ENCODE measurements at regions not wholly inside any gene's neighbourhood (a gene's known extent, or its start where the extent isn't known, plus 50 kb on each side); places are given as distances from the start of the nearest gene placed in this dataset.
"Not testable (repeated sequence)": the region's sequence is repeated elsewhere in the genome, so short reads cannot be mapped to it uniquely, and the experiment has no call there.

GRCh38 chr21:28132713-28133112, 860.0 kb downstream of the LTN1 start:
- DNase-seq (ENCODE audit: low read depth): peak; percentile 53

DNA sequence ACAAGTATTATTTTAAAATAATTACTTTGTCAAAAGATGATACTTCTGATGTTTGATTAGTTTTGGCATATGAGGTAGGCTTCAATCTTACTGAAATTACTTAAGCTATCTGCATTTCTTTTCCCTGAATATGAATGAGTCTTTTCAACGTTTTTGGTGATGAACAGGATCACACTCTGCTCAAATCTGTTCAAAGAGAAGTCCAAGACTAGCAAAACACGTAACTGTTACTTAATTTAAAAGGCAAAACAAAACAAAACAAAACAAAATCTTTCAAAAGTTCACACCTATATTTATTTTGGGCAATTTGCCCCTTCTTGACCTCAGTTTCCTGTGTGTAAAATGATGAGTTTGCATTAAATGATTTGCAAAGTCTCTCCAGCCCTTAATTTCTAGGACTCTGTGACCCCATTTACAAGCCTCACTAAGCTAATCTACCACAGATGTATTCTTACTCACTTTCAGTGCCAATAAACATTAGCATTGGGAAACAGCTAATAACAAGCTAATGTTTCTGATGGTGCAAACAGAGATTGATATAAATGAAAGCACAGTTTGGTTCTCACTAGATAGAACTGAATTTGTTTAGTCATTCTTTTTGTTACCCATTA, 865.4 kb downstream of the LTN1 start:
- no peak for DNase-seq (ENCODE audit: low read depth)

- DNase-seq (ENCODE audit: low read depth): no peak
Observed at GRCh38 chr21:28126521-28127174, 866.0 kb downstream of the LTN1 start.

- DNase-seq (ENCODE audit: low read depth): no peak
Observed at GRCh38 chr21:28124541-28124940, 868.1 kb downstream of the LTN1 start.

DNA sequence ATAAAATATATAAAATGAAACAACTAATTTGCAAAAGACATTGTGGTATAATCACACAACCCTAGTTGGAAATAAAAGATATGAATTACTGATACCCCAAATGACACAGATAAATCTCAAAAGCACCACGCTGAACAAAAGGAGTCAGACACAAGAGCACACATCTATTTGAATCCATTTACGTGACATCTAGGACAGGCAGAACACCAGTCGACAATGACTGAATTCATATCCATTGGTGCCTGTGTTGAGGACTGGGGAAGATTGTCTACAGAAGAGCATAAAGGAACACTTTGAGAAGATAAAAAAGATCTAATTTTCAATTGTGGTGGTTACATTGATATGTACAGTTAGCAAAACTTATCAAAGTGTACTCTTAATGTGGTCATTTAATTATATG, 874.1 kb downstream of the LTN1 start:
- no peak for DNase-seq (ENCODE audit: low read depth)

GRCh38 chr21:28114986-28115385, 877.7 kb downstream of the LTN1 start:
- DNase-seq (ENCODE audit: low read depth): not testable (repeated sequence)

- DNase-seq (ENCODE audit: low read depth): no peak
Observed at GRCh38 chr21:28113718-28114117, 879.0 kb downstream of the LTN1 start.

DNA sequence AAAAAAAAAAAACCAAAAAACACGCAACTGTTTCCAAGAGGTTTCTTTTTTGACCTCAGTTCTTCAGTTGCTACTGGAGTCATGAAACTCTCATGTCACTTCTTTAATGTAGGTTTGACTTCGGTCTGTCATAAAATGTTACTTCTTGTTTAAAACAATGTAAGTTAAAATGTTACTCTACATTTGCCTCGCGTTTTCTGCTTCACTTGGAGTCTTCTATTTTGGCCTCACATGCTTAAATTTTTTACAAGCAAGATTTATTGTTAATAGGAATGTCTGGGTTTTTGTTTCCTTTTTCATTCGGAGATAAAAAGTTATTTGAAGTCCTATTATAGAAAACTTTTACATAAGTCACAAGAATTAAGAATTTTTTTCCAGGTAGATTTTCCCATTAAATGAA, 880.2 kb downstream of the LTN1 start:
- no peak for DNase-seq (ENCODE audit: low read depth)

DNA sequence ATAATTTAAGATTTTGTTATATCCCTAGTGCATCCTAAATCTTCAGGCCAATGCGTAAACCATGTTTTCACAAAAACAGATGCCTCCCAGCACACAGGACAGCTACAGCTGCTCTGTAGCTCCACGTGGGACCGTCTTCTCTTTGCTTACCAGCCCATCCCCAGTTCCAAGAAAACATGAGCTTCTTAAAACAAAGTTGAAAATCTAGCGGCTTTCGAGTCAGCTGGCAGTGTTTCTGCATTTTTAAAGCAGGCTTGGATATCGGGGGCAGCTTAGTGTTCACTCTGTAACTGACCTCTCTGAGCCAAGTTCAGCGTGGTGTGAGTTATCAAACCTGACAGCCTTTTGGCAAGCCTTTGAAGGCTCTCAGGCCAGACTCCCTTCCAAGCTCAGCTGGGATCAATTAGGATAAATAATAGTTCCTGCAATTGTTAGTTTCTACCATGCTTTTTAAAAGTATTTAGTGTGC, 881.5 kb downstream of the LTN1 start:
- DNase-seq (ENCODE audit: low read depth): peak; percentile 82

- no peak for DNase-seq (ENCODE audit: low read depth)
Observed at GRCh38 chr21:28110716-28111115, 882.0 kb downstream of the LTN1 start.

GRCh38 chr21:28110074-28110473, 882.6 kb downstream of the LTN1 start:
- no peak for DNase-seq (ENCODE audit: low read depth)

- DNase-seq (ENCODE audit: low read depth): no peak
Observed at GRCh38 chr21:28106370-28106890, 886.2 kb downstream of the LTN1 start.

- DNase-seq (ENCODE audit: low read depth): no peak
Observed at GRCh38 chr21:28104346-28104745, 888.3 kb downstream of the LTN1 start.

GRCh38 chr21:28100366-28100765, 892.3 kb downstream of the LTN1 start:
- DNase-seq (ENCODE audit: low read depth): no peak

DNA sequence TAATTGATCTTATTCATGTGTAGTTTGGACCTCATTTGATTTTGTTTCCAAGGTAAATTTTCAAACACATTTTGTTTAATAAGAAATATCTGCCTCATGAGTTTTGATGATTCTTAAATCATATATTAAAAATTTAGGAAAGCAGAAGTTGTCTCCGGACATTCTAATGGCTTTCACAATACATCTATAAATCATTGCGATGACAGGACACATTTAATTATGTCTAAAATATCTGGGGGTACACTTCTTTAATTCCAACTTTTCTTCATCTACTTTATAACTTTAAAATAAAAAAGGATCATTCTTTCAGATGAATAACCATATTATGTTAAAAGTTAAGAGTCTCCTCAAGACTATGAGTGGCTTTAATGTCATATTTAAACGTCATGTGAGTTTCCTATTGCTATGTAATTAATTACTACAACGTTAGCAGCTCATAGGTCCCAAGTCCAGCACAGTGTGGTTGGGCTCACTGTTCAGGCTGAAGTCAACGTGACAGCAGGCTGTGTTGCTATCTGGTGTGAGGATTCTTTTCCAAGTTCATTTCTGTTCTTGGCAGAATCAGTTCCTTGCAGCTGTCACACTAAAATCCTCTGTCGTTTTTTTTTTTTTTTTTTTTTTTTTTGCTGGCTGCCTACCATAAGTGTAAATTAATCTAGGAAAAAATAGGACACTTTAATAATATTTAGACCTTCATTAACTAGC, 893.5 kb downstream of the LTN1 start:
- peak; percentile 5 for DNase-seq (ENCODE audit: low read depth)

GRCh38 chr21:28091466-28091865, 901.2 kb downstream of the LTN1 start:
- no peak for DNase-seq (ENCODE audit: low read depth)

GRCh38 chr21:28090546-28090945, 902.1 kb downstream of the LTN1 start:
- DNase-seq (ENCODE audit: low read depth): no peak

DNA sequence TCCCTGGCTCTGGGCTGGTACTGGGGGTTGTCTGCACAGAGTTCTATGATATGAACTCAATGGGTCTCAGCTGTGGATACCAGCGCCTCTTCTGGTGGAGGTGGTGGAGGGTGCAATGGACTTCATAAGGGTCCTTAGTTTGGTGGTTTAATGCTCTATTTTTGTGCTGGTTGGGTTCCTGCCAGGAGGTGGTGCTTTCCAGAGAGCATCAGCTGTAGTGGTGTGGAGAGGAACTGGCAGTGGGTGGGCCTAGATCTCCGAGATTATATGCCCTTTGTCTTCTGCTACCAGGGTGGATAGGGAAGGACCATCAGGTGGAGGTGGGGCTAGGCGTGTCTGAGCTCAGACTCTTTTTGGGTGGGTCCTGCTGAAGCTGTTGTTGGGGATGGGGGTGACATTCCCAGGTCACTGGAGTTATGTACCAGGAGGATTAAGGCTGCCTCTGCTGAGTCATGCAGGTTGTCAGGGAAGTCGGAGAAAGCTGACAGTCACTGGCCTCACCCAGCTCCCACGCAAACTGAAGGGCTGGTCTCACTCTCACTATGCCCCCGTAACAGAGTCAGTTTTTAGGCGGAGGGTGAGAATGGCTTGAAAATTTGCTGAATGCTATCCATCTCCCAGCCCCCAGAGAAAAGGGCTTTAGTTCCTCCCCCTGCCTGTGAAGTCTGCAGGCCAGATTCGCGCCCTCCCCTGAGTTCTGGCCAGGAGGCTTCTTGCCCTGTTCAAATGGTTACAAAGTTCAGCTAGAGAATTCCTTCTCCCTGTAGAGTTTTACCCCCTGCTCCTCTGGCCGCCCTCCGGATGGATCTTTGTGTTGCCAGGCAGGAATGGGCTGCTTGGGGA, 902.9 kb downstream of the LTN1 start:
- no peak for DNase-seq (ENCODE audit: low read depth)

- DNase-seq (ENCODE audit: low read depth): no peak
Observed at GRCh38 chr21:28086861-28087581, 905.7 kb downstream of the LTN1 start.

DNA sequence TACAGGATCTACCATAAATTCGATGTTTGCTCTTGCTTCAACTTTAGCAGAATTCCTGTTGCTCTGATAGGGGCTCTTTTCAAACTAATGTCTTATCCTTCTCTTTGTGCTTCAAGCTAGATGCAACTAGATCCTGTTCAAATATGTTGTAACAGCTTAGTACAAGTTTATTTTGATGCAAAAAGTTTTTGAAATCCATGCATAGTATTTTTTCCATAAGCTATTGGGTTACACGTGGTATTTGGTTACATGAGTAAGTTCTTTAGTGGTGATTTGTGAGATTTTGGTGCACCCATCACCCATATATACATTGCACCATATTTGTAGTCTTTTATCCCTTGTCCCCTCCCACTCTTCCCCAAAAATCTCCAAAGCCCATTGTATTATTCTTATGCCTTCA, 907.7 kb downstream of the LTN1 start:
- DNase-seq (ENCODE audit: low read depth): no peak

- no peak for DNase-seq (ENCODE audit: low read depth)
Observed at GRCh38 chr21:28083350-28083749, 909.3 kb downstream of the LTN1 start.

DNA sequence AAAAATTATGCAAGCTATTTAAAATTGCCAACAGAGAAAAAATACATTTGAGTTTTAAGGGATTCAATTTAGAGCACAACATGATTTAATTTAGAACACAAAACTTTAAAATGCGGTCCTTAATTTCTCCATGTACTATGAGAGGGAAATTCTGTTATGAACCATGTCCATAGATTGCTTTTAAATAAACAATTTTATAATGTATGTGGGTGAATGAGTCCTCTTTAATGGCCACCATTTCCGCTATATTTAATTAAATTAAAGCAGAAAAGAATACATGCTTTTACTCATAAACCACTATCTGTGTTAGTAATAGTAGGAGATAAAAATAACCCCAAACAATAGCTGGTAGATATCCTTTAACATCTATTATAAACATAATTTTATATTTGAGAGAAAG, 914.6 kb downstream of the LTN1 start:
- no peak for DNase-seq (ENCODE audit: low read depth)

Data from stromal cell of bone marrow (primary cell).